NCI-H748 (cell line): ENCODE measurements at regions not wholly inside any gene's neighbourhood (a gene's known extent, or its start where the extent isn't known, plus 50 kb on each side); places are given as distances from the start of the nearest gene placed in this dataset.

Source experiments
- DNase-seq: peaks from one replicate; lab custom pipeline; 2025; ENCODE audit not compliant: unreplicated experiment; lab: John Stamatoyannopoulos, UW

GRCh38 chr6:166752928-166753721, 126.1 kb upstream of the RPS6KA2 start:
- DNase-seq: no peak

DNA sequence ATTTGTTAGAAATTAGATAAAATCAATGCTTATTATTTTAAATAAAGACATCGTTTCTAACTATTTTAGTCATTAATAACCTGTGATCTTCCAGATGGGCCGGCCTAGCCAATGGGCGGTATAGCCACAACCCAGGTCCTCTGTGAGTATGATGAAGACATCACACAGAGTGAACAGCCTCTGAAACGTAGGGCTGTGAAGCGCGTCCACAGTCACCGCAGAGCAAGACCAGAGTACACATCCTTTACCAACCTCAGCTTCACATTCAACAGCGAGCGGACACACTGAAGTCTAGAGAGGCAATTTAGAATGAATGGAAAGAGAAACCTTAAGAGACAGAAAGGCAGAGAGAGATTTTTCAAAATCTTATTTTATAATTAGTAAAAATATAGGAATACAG, 125.0 kb upstream of the RPS6KA2 start:
- DNase-seq: no peak

DNA sequence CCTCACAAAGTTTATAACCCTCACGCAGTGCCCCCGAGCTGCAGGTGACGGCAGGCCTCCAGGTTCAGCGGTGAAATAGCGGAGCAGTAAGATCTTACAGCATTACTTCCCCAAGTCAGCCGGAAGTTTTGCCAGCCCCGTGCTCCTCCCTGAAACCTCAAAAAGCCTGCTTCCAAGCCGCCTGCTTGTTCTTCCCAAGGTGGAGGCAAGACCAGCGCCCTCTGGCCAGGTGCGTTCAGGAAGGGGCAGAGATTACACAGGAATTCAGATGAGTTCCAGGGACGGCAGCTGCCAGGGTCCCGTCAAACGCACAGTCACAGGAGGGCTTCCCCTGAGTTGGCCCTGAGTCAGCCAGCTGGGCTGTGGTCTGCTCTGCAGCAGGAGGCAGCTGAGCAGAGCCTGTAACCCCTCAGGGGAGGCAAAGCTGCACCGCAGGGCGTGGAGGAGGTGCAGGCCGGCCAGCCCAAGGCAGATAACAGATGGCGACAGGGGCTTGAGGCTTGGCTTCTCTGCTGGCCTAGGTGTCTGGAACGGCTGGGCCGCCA, 124.1 kb upstream of the RPS6KA2 start:
- no peak for DNase-seq

DNA sequence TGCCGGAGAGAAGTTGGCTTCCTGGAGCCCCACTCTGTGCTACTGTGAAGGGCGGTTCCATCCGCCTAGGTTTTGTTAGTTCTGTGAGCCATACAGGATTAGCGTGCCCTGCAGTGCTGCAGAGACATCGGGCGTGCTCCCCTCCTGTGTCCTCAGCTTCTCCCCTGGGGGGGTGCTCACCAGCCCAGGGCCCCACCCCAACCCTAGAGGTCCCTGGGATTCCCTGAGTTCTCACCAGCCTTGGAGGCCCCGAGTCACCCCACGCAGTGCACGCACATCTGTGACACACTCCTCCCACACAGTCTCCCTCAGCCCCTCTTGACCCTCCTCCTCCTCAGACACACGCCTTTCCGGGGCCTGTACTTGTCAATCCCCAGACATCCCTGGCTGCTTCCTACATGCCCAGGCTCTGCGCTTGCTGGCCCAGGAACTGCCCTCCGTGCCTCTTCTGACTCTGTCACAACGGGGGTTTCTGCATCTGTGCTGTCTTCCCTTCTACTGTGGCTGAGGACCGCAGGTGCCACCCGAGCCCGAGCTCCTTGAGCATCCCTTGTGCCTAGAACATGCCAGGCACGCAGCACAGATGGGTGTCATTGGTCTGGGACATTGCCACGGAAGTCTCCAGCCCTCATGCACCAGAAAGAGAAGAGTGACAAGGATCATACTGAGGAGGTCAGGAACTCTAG, 123.2 kb upstream of the RPS6KA2 start:
- no peak for DNase-seq

GRCh38 chr6:166749666-166750065, 122.6 kb upstream of the RPS6KA2 start:
- DNase-seq: no peak

- peak; percentile 24 for DNase-seq
Observed at GRCh38 chr6:166747644-166748595, 120.9 kb upstream of the RPS6KA2 start.

DNA sequence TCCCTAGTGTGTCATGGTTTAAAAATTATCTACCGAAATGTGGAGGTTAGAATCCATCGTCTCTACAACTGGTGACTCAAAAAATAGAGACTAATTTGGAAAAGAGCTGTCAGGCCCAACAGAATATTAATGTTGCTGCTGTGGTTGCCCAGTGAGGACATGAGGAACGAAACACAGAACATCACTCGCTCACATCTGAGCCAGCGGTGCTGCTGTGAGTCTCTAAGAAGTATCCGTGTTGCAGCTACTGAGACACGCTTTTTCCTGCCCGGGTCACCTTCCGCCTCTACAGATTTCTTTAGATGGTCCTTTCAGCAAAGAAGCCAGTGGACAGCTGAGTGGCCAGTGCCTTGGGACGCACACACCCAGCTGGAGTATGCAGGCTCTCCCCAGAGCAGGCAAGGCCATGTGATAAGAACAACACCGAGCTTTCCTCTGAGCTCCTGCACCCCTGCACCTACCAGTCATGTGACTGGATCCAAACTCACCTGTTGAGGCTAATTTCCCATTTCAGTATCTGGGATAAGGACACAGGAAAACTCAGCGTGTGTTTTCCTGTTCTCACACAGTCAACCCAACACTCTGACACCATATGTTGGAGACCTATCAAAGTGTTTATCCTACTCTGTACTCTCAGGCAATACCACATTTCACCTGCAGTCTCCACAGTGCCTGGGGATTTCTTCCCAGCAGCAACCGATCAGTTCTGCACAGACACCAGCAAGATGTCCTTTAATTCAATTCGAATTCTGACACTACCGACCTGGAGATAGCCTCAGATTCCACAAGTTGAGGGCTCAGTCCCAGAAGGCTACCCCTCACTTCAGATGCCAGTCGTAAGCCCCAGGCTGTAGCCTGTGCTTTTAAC, 119.0 kb upstream of the RPS6KA2 start:
- no peak for DNase-seq

GRCh38 chr6:166744223-166745134, 117.4 kb upstream of the RPS6KA2 start:
- no peak for DNase-seq

- DNase-seq: peak; percentile 26
Observed at GRCh38 chr6:166743406-166744222, 116.6 kb upstream of the RPS6KA2 start.

- DNase-seq: no peak
Observed at GRCh38 chr6:166742981-166743380, 115.9 kb upstream of the RPS6KA2 start.

GRCh38 chr6:166739976-166740318, 112.9 kb upstream of the RPS6KA2 start:
- DNase-seq: no peak

GRCh38 chr6:166739117-166739975, 112.3 kb upstream of the RPS6KA2 start:
- DNase-seq: no peak

DNA sequence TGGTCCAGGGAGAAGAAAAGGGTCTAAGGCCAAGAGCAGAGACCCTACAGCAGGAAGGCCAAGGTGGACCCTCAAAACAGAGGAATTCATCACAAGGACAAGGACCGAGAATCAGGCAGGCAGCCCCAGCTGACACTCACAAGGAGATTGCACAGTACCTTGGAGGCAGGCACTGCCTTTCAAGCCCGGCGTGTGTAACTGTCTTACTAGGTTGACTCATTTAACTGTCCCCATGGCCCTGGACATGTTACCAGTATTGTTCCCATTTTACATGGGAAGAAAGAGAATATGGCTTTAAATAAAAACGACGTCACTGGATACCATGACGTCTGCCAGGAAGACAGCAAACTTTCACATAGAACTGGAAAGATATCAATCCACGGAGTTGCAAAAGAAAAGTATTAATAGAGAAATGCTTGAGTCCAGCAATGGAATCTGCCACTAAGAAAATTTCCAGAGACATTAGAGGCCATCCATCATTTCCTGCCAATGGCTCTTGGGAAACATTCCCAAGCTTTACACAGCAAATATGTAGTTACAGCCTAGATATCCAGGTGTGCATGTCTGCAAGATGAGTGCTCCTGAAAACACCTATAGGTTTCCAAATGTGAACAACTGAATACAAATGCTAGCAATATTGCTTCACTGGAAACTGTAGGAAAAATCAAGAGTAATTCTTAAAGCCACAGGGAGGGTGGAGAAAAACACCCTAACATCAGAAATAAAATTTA, 111.5 kb upstream of the RPS6KA2 start:
- DNase-seq: no peak

DNA sequence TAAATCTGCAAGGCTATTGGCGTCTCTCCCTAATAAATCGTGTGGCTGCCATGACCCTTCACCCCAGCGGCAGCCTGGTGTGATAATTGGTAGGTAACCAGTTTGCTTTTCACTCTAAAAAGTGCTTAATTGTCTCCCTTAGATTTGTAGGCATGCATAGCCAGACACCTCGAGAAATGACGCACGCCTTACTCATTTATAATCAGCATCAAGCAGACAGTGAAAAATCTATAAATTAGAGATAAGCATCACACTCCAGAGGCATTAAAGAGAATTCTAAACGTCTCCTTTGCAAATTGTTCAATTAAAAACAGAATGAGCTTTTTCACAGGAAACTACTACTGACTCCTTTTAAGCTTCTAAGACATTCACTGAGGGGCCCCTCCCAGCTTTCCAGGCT, 110.2 kb upstream of the RPS6KA2 start:
- DNase-seq: peak; percentile 45

DNA sequence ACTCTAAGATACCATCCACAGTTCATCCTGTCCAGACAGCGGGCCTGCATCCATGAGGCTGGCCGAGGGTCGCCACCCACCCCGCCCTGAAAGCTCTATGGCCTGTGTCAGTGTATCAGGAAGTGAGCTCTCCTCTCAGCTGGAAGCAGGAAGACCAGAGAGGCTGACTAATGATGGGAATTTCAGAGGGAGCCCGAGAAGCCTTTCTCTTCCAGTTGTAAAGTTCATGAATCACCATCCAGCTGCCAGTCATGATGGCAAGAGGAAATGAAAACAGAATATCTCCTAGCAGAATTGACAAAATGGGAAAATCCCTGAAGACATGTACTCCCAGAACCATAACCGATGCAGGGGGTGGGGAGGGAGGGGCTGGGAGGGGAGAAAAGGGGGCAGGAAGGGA, 109.6 kb upstream of the RPS6KA2 start:
- DNase-seq: no peak

GRCh38 chr6:166733900-166734299, 106.8 kb upstream of the RPS6KA2 start:
- DNase-seq: no peak

- no peak for DNase-seq
Observed at GRCh38 chr6:166729658-166730057, 102.6 kb upstream of the RPS6KA2 start.
